GM23248 (cell line): ENCODE measurements at regions not wholly inside any gene's neighbourhood (a gene's known extent, or its start where the extent isn't known, plus 50 kb on each side); places are given as distances from the start of the nearest gene placed in this dataset.

ENCODE experiments used
- EZH2 ChIP-seq: fragments of 200-600 bp; sonication (generic); IDR thresholded peaks from 2 replicates; pipeline ENCODE4 v1.6.1; 2018; ENCODE audit warnings: antibody characterized with exemption, mild to moderate bottlenecking; ENCODE audit not compliant: insufficient read depth, poor library complexity, severe bottlenecking
- EZH2phosphoT487 ChIP-seq: fragments of 200-600 bp; sonication (generic); IDR thresholded peaks from 2 replicates; pipeline ENCODE4 v1.6.1; 2018; ENCODE audit warnings: antibody characterized with exemption, moderate library complexity, mild to moderate bottlenecking, low read depth; ENCODE audit not compliant: insufficient read depth

DNA sequence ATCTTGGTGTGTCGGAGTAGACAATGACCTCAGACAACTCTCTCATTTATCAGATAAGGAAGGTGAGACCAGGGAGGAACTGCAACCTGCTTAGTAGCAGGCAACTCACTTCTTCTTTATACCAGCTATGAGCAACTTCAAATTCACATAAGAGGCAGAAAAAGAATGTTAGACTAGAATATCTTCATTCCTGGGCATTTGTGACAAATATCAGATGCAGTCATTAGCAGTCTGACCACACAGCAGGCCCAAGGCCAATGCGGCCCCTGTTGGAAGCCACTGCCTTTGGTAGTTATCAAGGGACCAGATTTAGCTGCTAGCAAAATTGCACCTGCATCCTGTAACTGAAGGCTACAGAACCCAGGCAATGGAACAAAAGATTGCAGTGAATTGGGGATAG is 219.2 kb upstream of the RASGEF1B start:
- no peak for TF ChIP-seq EZH2
- no peak for TF ChIP-seq EZH2phosphoT487
